IMR-90 (cell line): ENCODE measurements at regions not wholly inside any gene's neighbourhood (a gene's known extent, or its start where the extent isn't known, plus 50 kb on each side); places are given as distances from the start of the nearest gene placed in this dataset.

Experiments used
- ATAC-seq: fragments of 200-7000 bp; cut with Tn5 transposase; 2 replicates; pipeline ENCODE4 v1.9.1; 2020; ENCODE audit warnings: low read depth, mild to moderate bottlenecking, moderate library complexity
- BruUV-seq: library from RNA; stranded (reverse); fragments of 400-500 nt; replicated peaks from 2 replicates; lab custom pipeline; 2021; lab: Mats Ljungman, UMichigan
- CTCF ChIA-PET: fragments of 300-600 bp; formaldehyde crosslinking; extraction: SDS; loops from one replicate; lab custom pipeline; 2021; ENCODE audit warnings: antibody characterized with exemption; lab: Yijun Ruan, JAX
- POLR2A ChIA-PET: fragments of 300-600 bp; sonication (Branson Sonifier 250); formaldehyde crosslinking; loops from one replicate; lab custom pipeline; 2022; ENCODE audit warnings: antibody characterized with exemption; ENCODE audit not compliant: unreplicated experiment; lab: Charles Lee
- DNase-seq: peaks from one replicate; pipeline ENCODE4 v3.0.0; 2013
- H2AFZ ChIP-seq: replicated peaks from 2 replicates; pipeline ENCODE3; 2013; ENCODE audit warnings: low read length, mild to moderate bottlenecking; ENCODE audit not compliant: poor library complexity
- H2AK5ac ChIP-seq: 2 replicates; pipeline ENCODE4 v1.6.1; 2013; ENCODE audit warnings: low read depth, low read length, inconsistent platforms
- H2AK9ac ChIP-seq: replicated peaks from 2 replicates; pipeline ENCODE3; 2013; ENCODE audit warnings: mild to moderate bottlenecking, low read depth, low read length, moderate library complexity; ENCODE audit not compliant: poor library complexity
- H2BK120ac ChIP-seq: 2 replicates; pipeline ENCODE4 v1.6.1; 2013; ENCODE audit warnings: low read depth, low read length, inconsistent platforms
- H2BK15ac ChIP-seq: 3 replicates; pipeline ENCODE4 v1.6.1; 2013; ENCODE audit warnings: low read depth, low read length, inconsistent platforms
- H2BK20ac ChIP-seq: 2 replicates; pipeline ENCODE4 v1.6.1; 2013; ENCODE audit warnings: low read depth, mild to moderate bottlenecking, inconsistent platforms, low read length, moderate library complexity
- H2BK5ac ChIP-seq: 2 replicates; pipeline ENCODE4 v1.6.1; 2013; ENCODE audit warnings: mild to moderate bottlenecking, low read depth, low read length, inconsistent platforms; ENCODE audit not compliant: poor library complexity, severe bottlenecking
- H3K14ac ChIP-seq: replicated peaks from 2 replicates; pipeline ENCODE4 v1.6.1; 2013; ENCODE audit warnings: low read depth, low read length, inconsistent platforms
- H3K18ac ChIP-seq: 2 replicates; pipeline ENCODE4 v1.6.1; 2013; ENCODE audit warnings: low read depth, low read length, control low read depth
- H3K23ac ChIP-seq: 2 replicates; pipeline ENCODE4 v1.6.1; 2013; ENCODE audit warnings: low read depth, low read length, inconsistent platforms
- H3K27ac ChIP-seq: 2 replicates; pipeline ENCODE4 v1.5.1; 2013; ENCODE audit warnings: mild to moderate bottlenecking, control low read depth, low read length; ENCODE audit not compliant: insufficient read depth
- H3K27me3 ChIP-seq: 2 replicates; pipeline ENCODE4 v1.6.1; 2013; ENCODE audit warnings: low read length; ENCODE audit not compliant: control insufficient read depth, insufficient read depth
- H3K36me3 ChIP-seq: 2 replicates; pipeline ENCODE4 v1.6.1; 2013; ENCODE audit warnings: low read length, mixed read lengths; ENCODE audit not compliant: control insufficient read depth, insufficient read depth
- H3K4ac ChIP-seq: 2 replicates; pipeline ENCODE4 v1.6.1; 2013; ENCODE audit warnings: low read depth, low read length, inconsistent platforms
- H3K4me1 ChIP-seq: 2 replicates; pipeline ENCODE4 v1.6.1; 2013; ENCODE audit warnings: low read length, mixed read lengths; ENCODE audit not compliant: control insufficient read depth, insufficient read depth
- H3K4me2 ChIP-seq: 2 replicates; pipeline ENCODE4 v1.6.1; 2013; ENCODE audit warnings: low read depth, mild to moderate bottlenecking, control low read depth, low read length, moderate library complexity
- H3K4me3 ChIP-seq: 2 replicates; pipeline ENCODE4 v1.5.1; 2013; ENCODE audit warnings: low read depth, mild to moderate bottlenecking, control low read depth, low read length, moderate library complexity; ENCODE audit not compliant: insufficient read depth
- H3K56ac ChIP-seq: 2 replicates; pipeline ENCODE4 v1.6.1; 2013; ENCODE audit warnings: low read length, inconsistent platforms; ENCODE audit not compliant: insufficient read depth; ENCODE audit errors: extremely low read depth
- H3K79me1 ChIP-seq, 2 experiments: 2 replicates each; pipeline ENCODE4 v1.6.1; 2013; ENCODE audit warnings: low read length in 2 of 2, inconsistent platforms in 1 of 2, low read depth in 1 of 2
- H3K9ac ChIP-seq: 2 replicates; pipeline ENCODE4 v1.6.1; 2013; ENCODE audit warnings: low read depth, low read length, control low read depth
- H3K9me1 ChIP-seq: 2 replicates; pipeline ENCODE4 v1.6.1; 2013; ENCODE audit warnings: low read length, inconsistent platforms; ENCODE audit not compliant: insufficient read depth
- H3K9me3 ChIP-seq: 2 replicates; pipeline ENCODE4 v1.6.1; 2013; ENCODE audit warnings: low read length; ENCODE audit not compliant: control insufficient read depth, insufficient read depth
- H4K20me1 ChIP-seq: 2 replicates; pipeline ENCODE4 v1.6.1; 2013; ENCODE audit warnings: low read length, inconsistent platforms; ENCODE audit not compliant: insufficient read depth
- H4K5ac ChIP-seq: 2 replicates; pipeline ENCODE4 v1.6.1; 2013; ENCODE audit warnings: mild to moderate bottlenecking, low read depth, low read length, control low read depth
- H4K8ac ChIP-seq, 2 experiments: 2 replicates each; pipeline ENCODE4 v1.6.1; 2013; ENCODE audit warnings: low read depth in 2 of 2, low read length in 2 of 2, control low read depth in 1 of 2, inconsistent platforms in 1 of 2
- H4K91ac ChIP-seq: 2 replicates; pipeline ENCODE4 v1.6.1; 2013; ENCODE audit warnings: low read depth, low read length, inconsistent platforms; ENCODE audit not compliant: insufficient read depth
- BHLHE40 ChIP-seq: fragments of 150-350 bp; IDR thresholded peaks from 2 replicates; pipeline ENCODE4 v1.6.1; 2016; ENCODE audit warnings: mild to moderate bottlenecking, low read depth, low read length
- CHD1 ChIP-seq: IDR thresholded peaks from 2 replicates; pipeline ENCODE4 v1.6.1; 2012; ENCODE audit warnings: low read depth, low read length, improper control_type of control experiment
- MAFK ChIP-seq: IDR thresholded peaks from 2 replicates; pipeline ENCODE4 v1.6.1; 2012; ENCODE audit warnings: low read depth, low read length, improper control_type of control experiment
- NFE2L2 ChIP-seq: fragments of 150-350 bp; IDR thresholded peaks from 2 replicates; pipeline ENCODE4 v1.6.1; 2016; ENCODE audit warnings: low read depth, mild to moderate bottlenecking, low read length
- POLR2A ChIP-seq: IDR thresholded peaks from 2 replicates; pipeline ENCODE4 v1.6.1; 2012; ENCODE audit warnings: mild to moderate bottlenecking, low read depth, low read length
- RAD21 ChIP-seq: IDR thresholded peaks from 2 replicates; pipeline ENCODE4 v1.6.1; 2012; ENCODE audit warnings: low read length, improper control_type of control experiment
- RCOR1 ChIP-seq: IDR thresholded peaks from 2 replicates; pipeline ENCODE4 v1.6.1; 2012; ENCODE audit warnings: mild to moderate bottlenecking, low read length, improper control_type of control experiment; ENCODE audit not compliant: insufficient replicate concordance
- RFX5 ChIP-seq: IDR thresholded peaks from 2 replicates; pipeline ENCODE4 v1.8.0; 2012; ENCODE audit warnings: low read depth, mild to moderate bottlenecking, low read length, moderate library complexity
- SMC3 ChIP-seq: fragments of 150-350 bp; IDR thresholded peaks from 2 replicates; pipeline ENCODE4 v1.6.1; 2016; ENCODE audit warnings: low read depth, mild to moderate bottlenecking, antibody characterized with exemption, low read length, moderate library complexity
- WGBS, 2 experiments: methylation state at CpG; one replicate each; pipeline versions ENCODE4 v1.1.5 to v1.1.7; 2013; ENCODE audit warnings: missing lambda C conversion rate in 2 of 2; ENCODE audit not compliant: insufficient read length in 1 of 2; ENCODE audit errors: extremely low coverage in 2 of 2; 5-methylcytosine and 5-hydroxymethylcytosine counted together
- dilution Hi-C: fragments of 300-500 bp; cut with HindIII; formaldehyde crosslinking; loops from one replicate; pipeline ENCODE4 v1.14.3; 2018; ENCODE audit warnings: low sequenced_read_pairs; ENCODE audit not compliant: unreplicated experiment
- in situ Hi-C: fragments of 300-500 bp; cut with MboI; formaldehyde crosslinking; loops from 3 replicates; pipeline ENCODE4 v1.14.3; 2019; ENCODE audit warnings: low sequenced_read_pairs, inconsistent platforms, mixed read lengths
- intact Hi-C: fragments of 100-400 bp; cut with micrococcal nuclease; formaldehyde crosslinking; loops from 2 replicates; pipeline ENCODE4 v1.10.0; 2022
- TF ChIP-seq, protein P1 (sequence below): fragments of 150-350 bp; IDR thresholded peaks from 2 replicates; pipeline ENCODE4 v1.6.1; 2016; ENCODE audit warnings: low read depth, mild to moderate bottlenecking, low read length, moderate library complexity, borderline replicate concordance
- TF ChIP-seq, protein P2 (sequence below): conservative IDR thresholded peaks from 2 replicates; pipeline ENCODE4 v1.5.1; 2012; ENCODE audit warnings: mild to moderate bottlenecking, low read depth, low read length, improper control_type of control experiment

DNA sequence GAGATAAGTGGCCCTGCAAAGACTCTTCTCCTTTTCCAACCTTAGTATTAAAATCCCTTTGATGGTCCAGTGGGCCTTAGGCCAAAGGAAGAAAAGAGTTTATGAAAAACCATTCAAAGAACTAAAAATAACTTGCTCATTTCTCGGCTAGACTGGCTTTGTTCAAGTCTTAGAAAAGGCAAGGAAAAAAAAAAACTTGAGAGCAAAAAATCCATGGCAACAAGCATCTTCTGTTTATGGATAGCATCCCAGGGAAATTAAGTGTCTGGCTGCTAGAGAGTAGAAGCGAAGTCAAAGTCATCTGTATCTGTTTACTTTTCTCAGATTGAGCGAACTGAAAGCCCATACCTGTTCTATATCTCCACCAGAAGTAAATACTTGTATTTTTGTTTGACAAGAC, 129.6 kb downstream of the KCTD15 start:
- TF ChIP-seq BHLHE40 (no peak), MAFK (no peak), SMC3 (no peak), RCOR1 (no peak), POLR2A (no peak), RFX5 (no peak), NFE2L2 (no peak), CHD1 (no peak), RAD21 (no peak)
- TF ChIP-seq, protein P1, sequence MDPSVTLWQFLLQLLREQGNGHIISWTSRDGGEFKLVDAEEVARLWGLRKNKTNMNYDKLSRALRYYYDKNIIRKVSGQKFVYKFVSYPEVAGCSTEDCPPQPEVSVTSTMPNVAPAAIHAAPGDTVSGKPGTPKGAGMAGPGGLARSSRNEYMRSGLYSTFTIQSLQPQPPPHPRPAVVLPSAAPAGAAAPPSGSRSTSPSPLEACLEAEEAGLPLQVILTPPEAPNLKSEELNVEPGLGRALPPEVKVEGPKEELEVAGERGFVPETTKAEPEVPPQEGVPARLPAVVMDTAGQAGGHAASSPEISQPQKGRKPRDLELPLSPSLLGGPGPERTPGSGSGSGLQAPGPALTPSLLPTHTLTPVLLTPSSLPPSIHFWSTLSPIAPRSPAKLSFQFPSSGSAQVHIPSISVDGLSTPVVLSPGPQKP: no peak
- TF ChIP-seq, protein P2, sequence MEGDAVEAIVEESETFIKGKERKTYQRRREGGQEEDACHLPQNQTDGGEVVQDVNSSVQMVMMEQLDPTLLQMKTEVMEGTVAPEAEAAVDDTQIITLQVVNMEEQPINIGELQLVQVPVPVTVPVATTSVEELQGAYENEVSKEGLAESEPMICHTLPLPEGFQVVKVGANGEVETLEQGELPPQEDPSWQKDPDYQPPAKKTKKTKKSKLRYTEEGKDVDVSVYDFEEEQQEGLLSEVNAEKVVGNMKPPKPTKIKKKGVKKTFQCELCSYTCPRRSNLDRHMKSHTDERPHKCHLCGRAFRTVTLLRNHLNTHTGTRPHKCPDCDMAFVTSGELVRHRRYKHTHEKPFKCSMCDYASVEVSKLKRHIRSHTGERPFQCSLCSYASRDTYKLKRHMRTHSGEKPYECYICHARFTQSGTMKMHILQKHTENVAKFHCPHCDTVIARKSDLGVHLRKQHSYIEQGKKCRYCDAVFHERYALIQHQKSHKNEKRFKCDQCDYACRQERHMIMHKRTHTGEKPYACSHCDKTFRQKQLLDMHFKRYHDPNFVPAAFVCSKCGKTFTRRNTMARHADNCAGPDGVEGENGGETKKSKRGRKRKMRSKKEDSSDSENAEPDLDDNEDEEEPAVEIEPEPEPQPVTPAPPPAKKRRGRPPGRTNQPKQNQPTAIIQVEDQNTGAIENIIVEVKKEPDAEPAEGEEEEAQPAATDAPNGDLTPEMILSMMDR: no peak
- no peak overlapping the region for H4K8ac ChIP-seq
- no peak overlapping the region for H4K91ac ChIP-seq
- no peak overlapping the region for H3K23ac ChIP-seq
- no peak overlapping the region for H2AK9ac ChIP-seq
- no peaks in the 10 kb centered on the region for H3K27me3 ChIP-seq
- dilution Hi-C loops: no loop called here
- no peak for ATAC-seq
- no peaks in the 10 kb centered on the region for H4K20me1 ChIP-seq
- no peak overlapping the region for H2BK20ac ChIP-seq
- H3K9me3 ChIP-seq: no peaks in the 10 kb centered on the region
- no peaks in the 10 kb centered on the region for H3K36me3 ChIP-seq
- H3K14ac ChIP-seq: no peak overlapping the region
- no peak overlapping the region for H2BK5ac ChIP-seq
- intact Hi-C loops: no loop called here
- H3K79me1 ChIP-seq: no peaks in the 10 kb centered on the region
- H3K9me1 ChIP-seq: no peaks in the 10 kb centered on the region
- in situ Hi-C loops: no loop called here
- ChIA-PET CTCF (no interaction called here), POLR2A (no interaction called here)
- H3K56ac ChIP-seq: no peak overlapping the region
- no peak overlapping the region for H3K4me3 ChIP-seq
- H3K9ac ChIP-seq: no peak overlapping the region
- no peak overlapping the region for H2AK5ac ChIP-seq
- H4K5ac ChIP-seq: no peak overlapping the region
- no peak overlapping the region for H3K27ac ChIP-seq
- H3K4ac ChIP-seq: no peak overlapping the region
- DNase-seq: no peak
- no peak overlapping the region for H3K4me2 ChIP-seq
- H2BK120ac ChIP-seq: no peak overlapping the region
- H2AFZ ChIP-seq: no peak overlapping the region
- no CpG with 5 or more reads among the region's 3 CpGs for WGBS, 2 experiments
- H3K18ac ChIP-seq: no peak overlapping the region
- H2BK15ac ChIP-seq: no peak overlapping the region
- BruUV-seq: no TSS peak
- no peaks in the 10 kb centered on the region for H3K4me1 ChIP-seq
